GM23248 (cell line): ENCODE measurements at regions not wholly inside any gene's neighbourhood (a gene's known extent, or its start where the extent isn't known, plus 50 kb on each side); places are given as distances from the start of the nearest gene placed in this dataset.

Source experiments
- EZH2 ChIP-seq: fragments of 200-600 bp; sonication (generic); IDR thresholded peaks from 2 replicates; pipeline ENCODE4 v1.6.1; 2018; ENCODE audit warnings: antibody characterized with exemption, mild to moderate bottlenecking; ENCODE audit not compliant: insufficient read depth, poor library complexity, severe bottlenecking
- EZH2phosphoT487 ChIP-seq: fragments of 200-600 bp; sonication (generic); IDR thresholded peaks from 2 replicates; pipeline ENCODE4 v1.6.1; 2018; ENCODE audit warnings: antibody characterized with exemption, moderate library complexity, mild to moderate bottlenecking, low read depth; ENCODE audit not compliant: insufficient read depth

GRCh38 chr7:4444106-4444505, 238.0 kb upstream of the FOXK1 start:
- no peak for TF ChIP-seq EZH2
- TF ChIP-seq EZH2phosphoT487 = no peak
